A549 (cell line): ENCODE measurements at regions not wholly inside any gene's neighbourhood (a gene's known extent, or its start where the extent isn't known, plus 50 kb on each side); places are given as distances from the start of the nearest gene placed in this dataset.

Source experiments
- GATA3 ChIP-seq: IDR thresholded peaks from 2 replicates; pipeline ENCODE4 v1.6.1; 2012; ENCODE audit warnings: borderline replicate concordance
- MYC ChIP-seq: IDR thresholded peaks from 2 replicates; pipeline ENCODE4 v1.6.1; 2012; ENCODE audit warnings: mild to moderate bottlenecking, inconsistent platforms, low read length, improper control_type of control experiment, borderline replicate concordance
- TF ChIP-seq, protein P1 (sequence below): fragments of >200 bp; sonication (Bioruptor Twin); formaldehyde crosslinking; IDR thresholded peaks from 3 replicates; pipeline ENCODE4 v1.5.1; 2016
- TF ChIP-seq, protein P2 (sequence below): IDR thresholded peaks from 2 replicates; pipeline ENCODE4 v1.6.1; 2012; ENCODE audit warnings: low read depth, borderline replicate concordance

DNA sequence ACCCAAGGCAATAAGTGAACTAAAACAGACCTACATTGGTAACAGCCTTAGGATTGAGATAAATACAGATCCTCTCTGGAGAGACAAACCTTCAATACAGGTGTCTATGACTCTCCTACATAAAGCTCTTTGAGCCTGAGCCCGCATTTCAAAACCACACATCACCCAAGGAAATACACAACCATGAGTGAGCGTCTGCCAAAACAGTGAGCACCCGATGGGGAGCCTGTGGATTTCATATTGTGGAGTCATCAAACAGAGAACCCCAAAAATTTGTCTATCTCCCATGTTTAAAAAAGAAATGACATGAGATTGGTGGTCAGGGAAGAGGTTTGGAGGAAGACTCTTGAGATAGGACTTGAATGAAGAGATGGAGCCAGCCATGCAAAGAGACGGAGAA, 102.2 kb upstream of the LHX1 start:
- no peak for TF ChIP-seq GATA3
- TF ChIP-seq MYC: no peak
- TF ChIP-seq, protein P1, sequence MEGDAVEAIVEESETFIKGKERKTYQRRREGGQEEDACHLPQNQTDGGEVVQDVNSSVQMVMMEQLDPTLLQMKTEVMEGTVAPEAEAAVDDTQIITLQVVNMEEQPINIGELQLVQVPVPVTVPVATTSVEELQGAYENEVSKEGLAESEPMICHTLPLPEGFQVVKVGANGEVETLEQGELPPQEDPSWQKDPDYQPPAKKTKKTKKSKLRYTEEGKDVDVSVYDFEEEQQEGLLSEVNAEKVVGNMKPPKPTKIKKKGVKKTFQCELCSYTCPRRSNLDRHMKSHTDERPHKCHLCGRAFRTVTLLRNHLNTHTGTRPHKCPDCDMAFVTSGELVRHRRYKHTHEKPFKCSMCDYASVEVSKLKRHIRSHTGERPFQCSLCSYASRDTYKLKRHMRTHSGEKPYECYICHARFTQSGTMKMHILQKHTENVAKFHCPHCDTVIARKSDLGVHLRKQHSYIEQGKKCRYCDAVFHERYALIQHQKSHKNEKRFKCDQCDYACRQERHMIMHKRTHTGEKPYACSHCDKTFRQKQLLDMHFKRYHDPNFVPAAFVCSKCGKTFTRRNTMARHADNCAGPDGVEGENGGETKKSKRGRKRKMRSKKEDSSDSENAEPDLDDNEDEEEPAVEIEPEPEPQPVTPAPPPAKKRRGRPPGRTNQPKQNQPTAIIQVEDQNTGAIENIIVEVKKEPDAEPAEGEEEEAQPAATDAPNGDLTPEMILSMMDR: no peak
- TF ChIP-seq, protein P2, sequence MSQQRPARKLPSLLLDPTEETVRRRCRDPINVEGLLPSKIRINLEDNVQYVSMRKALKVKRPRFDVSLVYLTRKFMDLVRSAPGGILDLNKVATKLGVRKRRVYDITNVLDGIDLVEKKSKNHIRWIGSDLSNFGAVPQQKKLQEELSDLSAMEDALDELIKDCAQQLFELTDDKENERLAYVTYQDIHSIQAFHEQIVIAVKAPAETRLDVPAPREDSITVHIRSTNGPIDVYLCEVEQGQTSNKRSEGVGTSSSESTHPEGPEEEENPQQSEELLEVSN: no peak
